ENCODE measurements at regions not wholly inside any gene's neighbourhood (a gene's known extent, or its start where the extent isn't known, plus 50 kb on each side); places are given as distances from the start of the nearest gene placed in this dataset.
"Not testable (repeated sequence)": the region's sequence is repeated elsewhere in the genome, so short reads cannot be mapped to it uniquely, and the experiment has no call there.

DNA sequence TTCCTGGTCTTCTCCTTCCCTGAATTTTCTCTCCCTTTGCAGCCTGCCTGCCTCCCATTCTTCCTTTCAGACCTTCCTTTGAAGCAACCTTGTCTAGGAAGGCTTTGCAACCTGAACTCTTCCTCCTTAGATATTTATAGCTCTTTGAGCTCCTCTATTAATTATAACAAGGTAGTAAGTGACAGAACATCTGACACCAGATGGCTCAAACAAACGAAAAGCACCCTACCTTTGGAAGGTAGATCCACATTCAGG lies 57.2 kb upstream of the SLC1A4 start:
- no peak for DNase-seq
- WGBS, 2 donors (ENCODE audit: low coverage in 1 of 2), result 57 to 74% methylated on average over 1 of the region's 1 CpG
- Histone ChIP-seq H3K27ac (peak overlapping the region in 2 of 4 donors; percentile 26 to 57), H3K27me3 (no peaks in the 10 kb centered on the region), H3K9me3 (no peaks in the 10 kb centered on the region), H3K4me1 (peaks cover 0 to 4% (median 0%) of the 10 kb centered on the region in 4 donors), H3K36me3 (no peaks in the 10 kb centered on the region), H3K4me3 (no peak overlapping the region)
- no peak for TF ChIP-seq POLR2A (IDR thresholded peaks at IDR 0.05)
- TF ChIP-seq POLR2AphosphoS5 (IDR thresholded peaks at IDR 0.05), result no peak
- no peak for TF ChIP-seq EP300 (IDR thresholded peaks at IDR 0.05; ENCODE audit: low read depth)
- TF ChIP-seq, protein P1, sequence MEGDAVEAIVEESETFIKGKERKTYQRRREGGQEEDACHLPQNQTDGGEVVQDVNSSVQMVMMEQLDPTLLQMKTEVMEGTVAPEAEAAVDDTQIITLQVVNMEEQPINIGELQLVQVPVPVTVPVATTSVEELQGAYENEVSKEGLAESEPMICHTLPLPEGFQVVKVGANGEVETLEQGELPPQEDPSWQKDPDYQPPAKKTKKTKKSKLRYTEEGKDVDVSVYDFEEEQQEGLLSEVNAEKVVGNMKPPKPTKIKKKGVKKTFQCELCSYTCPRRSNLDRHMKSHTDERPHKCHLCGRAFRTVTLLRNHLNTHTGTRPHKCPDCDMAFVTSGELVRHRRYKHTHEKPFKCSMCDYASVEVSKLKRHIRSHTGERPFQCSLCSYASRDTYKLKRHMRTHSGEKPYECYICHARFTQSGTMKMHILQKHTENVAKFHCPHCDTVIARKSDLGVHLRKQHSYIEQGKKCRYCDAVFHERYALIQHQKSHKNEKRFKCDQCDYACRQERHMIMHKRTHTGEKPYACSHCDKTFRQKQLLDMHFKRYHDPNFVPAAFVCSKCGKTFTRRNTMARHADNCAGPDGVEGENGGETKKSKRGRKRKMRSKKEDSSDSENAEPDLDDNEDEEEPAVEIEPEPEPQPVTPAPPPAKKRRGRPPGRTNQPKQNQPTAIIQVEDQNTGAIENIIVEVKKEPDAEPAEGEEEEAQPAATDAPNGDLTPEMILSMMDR (IDR thresholded peaks at IDR 0.05), result no peak
- intact Hi-C loops (cut with DNase I; ENCODE audit: low total_unique reads) (no loop called here), in situ Hi-C loops (cut with MboI; ENCODE audit: low pct_ligation_motif_present in 1 of 4, low pct_unique_long_range_greater_than_20kb in 1 of 4, low sequenced_read_pairs in 3 of 4) (no loop called here)

DNA sequence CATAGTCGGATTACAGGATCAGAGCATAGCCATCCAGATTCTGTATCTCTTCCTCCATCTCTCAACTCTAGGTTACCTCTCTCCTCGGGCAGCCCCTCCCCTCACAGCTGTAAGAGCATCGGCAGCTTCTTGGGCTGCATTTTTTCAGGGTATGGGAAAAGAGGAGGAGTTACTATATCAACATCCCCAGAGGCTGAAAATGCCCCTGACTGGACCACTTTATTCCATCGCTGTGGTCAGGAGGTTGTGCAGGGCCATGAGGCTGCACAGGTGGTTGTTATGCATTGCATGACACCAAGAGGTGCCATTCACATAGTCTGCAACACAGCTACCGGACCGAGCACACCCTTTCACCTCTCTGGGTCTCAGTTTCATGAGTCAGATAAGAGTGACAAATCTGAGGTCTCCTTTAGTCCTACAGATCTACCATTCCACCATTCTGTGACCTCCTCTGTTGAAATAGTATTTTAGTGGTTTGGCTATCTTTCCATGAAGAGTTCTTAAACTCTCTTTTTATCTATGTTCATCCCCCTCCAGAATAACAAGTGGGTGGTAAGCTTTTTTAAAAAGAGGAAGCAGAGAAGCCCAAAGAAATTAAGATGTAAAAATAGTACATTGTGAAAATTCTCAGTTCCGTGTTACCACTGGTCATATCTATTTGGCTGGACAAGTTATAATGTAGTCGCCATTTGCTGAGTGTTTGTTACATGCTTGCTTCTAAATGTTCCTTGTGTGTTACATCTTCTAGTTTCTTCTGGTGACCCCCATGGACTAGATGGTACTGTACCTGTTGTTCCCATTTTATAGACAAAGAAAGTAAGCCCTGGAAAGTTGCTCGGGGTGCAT lies 56.6 kb upstream of the SLC1A4 start:
- H3K4me1 ChIP-seq, result peaks cover 0 to 4% (median 0%) of the 10 kb centered on the region in 4 donors
- DNase-seq, result no peak

DNA sequence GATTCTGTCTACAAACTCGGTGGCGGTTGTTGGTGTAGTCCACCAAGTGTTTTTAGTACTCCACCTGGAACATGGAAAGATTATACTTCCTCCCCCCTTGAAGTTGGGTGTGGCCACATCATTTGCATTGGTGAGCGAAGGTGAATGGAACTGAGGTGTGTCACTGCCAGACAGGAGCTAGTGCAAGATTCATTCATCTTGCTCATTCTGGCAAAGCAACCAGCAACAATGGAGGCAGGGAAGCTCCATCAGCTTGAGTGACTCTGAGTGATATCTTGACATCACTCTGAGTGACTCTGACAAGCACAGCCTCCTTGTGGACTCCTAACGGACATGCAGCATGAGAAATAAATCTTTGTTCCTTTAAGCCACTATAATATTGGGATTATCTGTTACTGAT lies 54.7 kb upstream of the SLC1A4 start:
- TF ChIP-seq EP300 (IDR thresholded peaks at IDR 0.05; ENCODE audit: low read depth) (no peak), POLR2AphosphoS5 (IDR thresholded peaks at IDR 0.05) (no peak), POLR2A (IDR thresholded peaks at IDR 0.05) (no peak)
- TF ChIP-seq, protein P1 (IDR thresholded peaks at IDR 0.05), result no peak
- Histone ChIP-seq H3K36me3 (no peaks in the 10 kb centered on the region), H3K9me3 (no peaks in the 10 kb centered on the region), H3K27me3 (no peaks in the 10 kb centered on the region), H3K27ac (peak overlapping the region in 1 of 4 donors; percentile 57), H3K4me3 (no peak overlapping the region), H3K4me1 (peaks cover 0 to 4% (median 0%) of the 10 kb centered on the region in 4 donors)
- in situ Hi-C loops (cut with MboI; ENCODE audit: low pct_ligation_motif_present in 1 of 4, low pct_unique_long_range_greater_than_20kb in 1 of 4, low sequenced_read_pairs in 3 of 4) (no loop called here), intact Hi-C loops (cut with DNase I; ENCODE audit: low total_unique reads) (no loop called here)
- 43 to 60% methylated on average over 1 to 4 of the region's 4 CpGs for WGBS, 2 donors (ENCODE audit: low coverage in 1 of 2)
- DNase-seq, result peak; percentile 51

More for the DNA sequence above, 56.6 kb upstream of the SLC1A4 start:
- in situ Hi-C loops (cut with MboI; ENCODE audit: low pct_ligation_motif_present in 1 of 4, low pct_unique_long_range_greater_than_20kb in 1 of 4, low sequenced_read_pairs in 3 of 4), result no loop called here
- Histone ChIP-seq H3K27me3 (no peaks in the 10 kb centered on the region), H3K36me3 (no peaks in the 10 kb centered on the region), H3K9me3 (no peaks in the 10 kb centered on the region), H3K4me3 (no peak overlapping the region), H3K27ac (peak overlapping the region in 2 of 4 donors; percentile 26 to 57)
- 68 to 77% methylated on average over 5 to 9 of the region's 9 CpGs for WGBS, 2 donors (ENCODE audit: low coverage in 1 of 2)
- TF ChIP-seq POLR2A (IDR thresholded peaks at IDR 0.05) (no peak), EP300 (IDR thresholded peaks at IDR 0.05; ENCODE audit: low read depth) (no peak), POLR2AphosphoS5 (IDR thresholded peaks at IDR 0.05) (no peak)
- TF ChIP-seq, protein P1 (IDR thresholded peaks at IDR 0.05), result no peak
- intact Hi-C loops (cut with DNase I; ENCODE audit: low total_unique reads), result no loop called here

DNA sequence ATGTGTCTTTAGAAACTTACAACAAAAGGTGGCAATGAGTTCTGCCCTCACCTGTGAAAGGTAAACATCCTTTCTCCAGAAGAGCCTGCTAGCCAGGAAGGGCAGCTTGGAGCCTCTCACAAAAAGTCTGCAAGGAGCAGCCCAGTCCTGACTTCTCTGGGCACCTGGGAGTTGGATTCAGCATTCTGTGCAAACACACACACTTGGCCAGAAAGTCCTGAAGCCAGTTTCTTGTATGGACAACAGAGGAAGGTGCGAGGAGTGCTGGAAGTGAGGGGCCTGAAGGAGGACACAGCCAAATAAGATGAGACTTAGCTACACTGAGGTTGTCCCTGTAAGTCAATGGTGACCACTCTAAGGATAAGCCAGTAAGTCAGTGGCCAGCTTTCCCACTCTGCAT lies 52.4 kb upstream of the SLC1A4 start:
- 80 to 100% methylated on average over 1 of the region's 1 CpG for WGBS, 2 donors (ENCODE audit: low coverage in 1 of 2)
- in situ Hi-C loops (cut with MboI; ENCODE audit: low pct_ligation_motif_present in 1 of 4, low pct_unique_long_range_greater_than_20kb in 1 of 4, low sequenced_read_pairs in 3 of 4), result no loop called here

DNA sequence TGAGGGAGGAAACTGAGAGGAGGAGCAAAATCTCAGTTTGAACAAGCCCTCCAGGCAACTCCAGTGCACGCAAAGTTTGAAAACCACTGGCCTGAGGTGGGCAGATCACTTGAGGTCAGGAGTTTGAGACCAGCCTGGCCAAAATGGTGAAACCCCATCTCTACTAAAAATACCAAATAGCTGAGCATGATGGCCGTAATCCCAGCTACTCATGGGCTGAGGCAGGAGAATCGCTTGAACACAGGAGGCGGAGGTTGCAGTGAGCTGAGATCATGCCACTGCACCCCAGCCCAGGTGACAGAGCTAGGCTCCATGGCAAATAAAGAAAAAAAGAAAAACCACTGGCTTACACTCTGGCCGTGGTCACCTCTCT lies 51.9 kb upstream of the SLC1A4 start:
- intact Hi-C loops (cut with DNase I; ENCODE audit: low total_unique reads); H3K4me1 ChIP-seq; H3K27me3 ChIP-seq; H3K9me3 ChIP-seq; in situ Hi-C loops (cut with MboI; ENCODE audit: low pct_ligation_motif_present in 1 of 4, low pct_unique_long_range_greater_than_20kb in 1 of 4, low sequenced_read_pairs in 3 of 4); H3K36me3 ChIP-seq; H3K4me3 ChIP-seq; DNase-seq: not testable (repeated sequence)
- 81% methylated on average over 5 of the region's 5 CpGs; no CpG with 5 or more reads in 1 of the 2 donors for WGBS, 2 donors (ENCODE audit: low coverage in 1 of 2)
- peak overlapping the region in 2 of 4 donors; percentile 5 to 58 for H3K27ac ChIP-seq

More for the DNA sequence above, 52.4 kb upstream of the SLC1A4 start:
- H3K4me3 ChIP-seq, result no peak overlapping the region
- TF ChIP-seq EP300 (IDR thresholded peaks at IDR 0.05; ENCODE audit: low read depth) (no peak), POLR2A (IDR thresholded peaks at IDR 0.05) (no peak), POLR2AphosphoS5 (IDR thresholded peaks at IDR 0.05) (no peak)
- TF ChIP-seq, protein P1 (IDR thresholded peaks at IDR 0.05), result no peak
- DNase-seq, result no peak
- H3K9me3 ChIP-seq, result no peaks in the 10 kb centered on the region
- no peaks in the 10 kb centered on the region for H3K27me3 ChIP-seq
- peaks cover 0 to 4% (median 0%) of the 10 kb centered on the region in 4 donors for H3K4me1 ChIP-seq
- intact Hi-C loops (cut with DNase I; ENCODE audit: low total_unique reads), result no loop called here
- H3K36me3 ChIP-seq, result no peaks in the 10 kb centered on the region
- H3K27ac ChIP-seq, result peak overlapping the region in 2 of 4 donors; percentile 5 to 58

All from transverse colon (tissue), 4 donors.